ENCODE measurements at regions not wholly inside any gene's neighbourhood (a gene's known extent, or its start where the extent isn't known, plus 50 kb on each side); places are given as distances from the start of the nearest gene placed in this dataset.

DNA sequence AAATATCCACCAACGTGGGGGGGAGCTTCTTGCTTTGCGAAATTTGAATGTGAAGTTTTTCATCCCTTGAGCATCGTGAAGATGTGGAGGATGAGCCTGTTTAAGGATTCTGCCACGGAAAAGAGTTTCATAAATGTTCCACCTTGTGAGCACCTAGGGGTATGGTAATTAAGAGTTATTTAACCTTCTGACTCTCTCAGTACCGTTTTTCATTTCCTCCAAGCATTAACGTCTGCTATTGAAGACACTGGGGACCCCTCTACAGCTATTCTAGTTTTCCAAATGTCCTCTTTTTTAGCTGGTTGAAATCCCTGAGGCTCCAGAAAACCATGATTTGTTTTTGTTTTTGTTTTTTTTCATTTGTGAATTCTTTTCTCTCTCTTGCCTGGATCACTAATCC, 79.1 kb upstream of the GALNT2 start:
- TF ChIP-seq EGR1 (IDR thresholded peaks at IDR 0.05) (no peak), NFIC (IDR thresholded peaks at IDR 0.05) (no peak)

DNA sequence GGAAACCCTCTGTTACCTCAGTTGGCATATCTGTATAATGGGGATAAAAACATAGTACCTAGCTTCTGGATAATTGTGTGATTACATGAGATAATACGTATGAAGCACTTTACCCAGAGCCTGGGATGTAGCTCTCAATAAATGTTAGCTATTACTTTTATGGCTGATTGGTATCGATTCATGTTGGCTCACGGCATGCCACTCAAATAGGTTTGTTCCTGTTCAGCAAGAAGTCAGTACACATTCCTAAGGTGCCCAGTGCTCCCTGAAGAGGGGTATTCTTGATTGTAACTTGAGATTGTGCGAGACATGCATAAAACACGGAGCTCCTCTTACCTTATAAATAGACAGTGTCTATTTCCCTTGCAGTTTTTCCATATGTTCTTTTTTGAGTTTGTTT, 78.5 kb upstream of the GALNT2 start:
- TF ChIP-seq ZBTB7A (IDR thresholded peaks at IDR 0.05; ENCODE audit: low read depth) (no peak), EP300 (IDR thresholded peaks at IDR 0.05; ENCODE audit: borderline replicate concordance) (no peak), CREB1 (IDR thresholded peaks at IDR 0.05; ENCODE audit: low read depth) (no peak), CEBPB (IDR thresholded peaks at IDR 0.05) (no peak), NFIC (IDR thresholded peaks at IDR 0.05) (no peak), TCF12 (IDR thresholded peaks at IDR 0.05; ENCODE audit: low read depth) (no peak), TEAD4 (IDR thresholded peaks at IDR 0.05) (no peak), YY1 (IDR thresholded peaks at IDR 0.05; ENCODE audit: low read depth) (no peak)

DNA sequence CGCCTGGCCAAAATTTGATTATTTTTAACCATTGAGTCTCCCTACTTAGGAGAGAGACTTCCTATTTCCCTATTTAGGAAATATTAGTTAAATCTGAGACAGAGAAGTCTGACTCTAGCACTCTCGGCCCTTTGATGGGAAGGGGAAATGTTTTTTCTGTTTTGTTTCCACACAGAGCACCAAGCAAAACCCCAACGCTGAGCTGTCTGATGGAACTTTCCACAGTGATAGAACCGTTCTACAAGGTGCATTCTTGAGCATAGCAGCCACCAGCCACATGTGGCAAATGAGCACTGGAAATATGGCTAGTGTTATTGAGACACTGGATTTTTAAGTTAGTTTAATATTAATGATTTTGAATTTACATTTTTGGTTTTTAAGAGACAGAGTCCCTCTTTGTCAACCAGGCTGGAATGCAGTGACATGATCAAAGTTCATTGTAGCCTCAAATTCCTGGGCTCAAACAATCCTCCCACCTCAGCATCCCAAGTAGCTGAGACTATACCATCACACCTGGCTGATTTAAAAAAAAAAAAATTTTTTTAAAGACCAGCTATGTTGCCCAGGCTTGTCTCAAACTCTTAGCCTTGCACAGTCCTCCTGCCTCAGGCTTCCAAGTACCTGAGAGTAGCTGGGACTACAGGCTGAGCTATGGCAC, 77.3 kb upstream of the GALNT2 start:
- TF ChIP-seq ZBTB7A (IDR thresholded peaks at IDR 0.05; ENCODE audit: low read depth), result no peak

DNA sequence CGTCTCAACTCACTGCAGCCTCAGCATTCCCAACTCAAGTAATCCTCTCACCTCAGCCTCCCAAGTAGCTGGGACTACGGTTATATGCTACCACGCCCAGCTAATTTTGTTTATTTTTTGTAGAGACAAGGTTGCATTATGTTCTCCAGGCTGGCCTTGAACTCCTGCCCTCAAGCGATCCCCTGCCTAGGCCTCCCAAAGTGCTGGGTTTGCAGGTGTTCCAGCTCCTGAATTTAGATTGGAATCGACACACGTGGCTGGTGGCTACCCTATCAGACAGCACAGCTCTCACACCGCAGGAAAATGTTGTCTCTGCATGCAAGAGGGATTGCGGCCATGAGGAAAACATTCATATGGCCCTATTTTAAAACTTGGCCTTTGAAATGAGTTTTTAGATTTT, 76.7 kb upstream of the GALNT2 start:
- TF ChIP-seq ZBTB7A (IDR thresholded peaks at IDR 0.05; ENCODE audit: low read depth) (no peak), NFIC (IDR thresholded peaks at IDR 0.05) (no peak), FOXM1 (IDR thresholded peaks at IDR 0.05; ENCODE audit: borderline replicate concordance, low read depth) (no peak), CEBPB (IDR thresholded peaks at IDR 0.05) (no peak), TAF1 (IDR thresholded peaks at IDR 0.05; ENCODE audit: low read depth) (no peak), TCF12 (IDR thresholded peaks at IDR 0.05; ENCODE audit: low read depth) (no peak), EGR1 (IDR thresholded peaks at IDR 0.05) (no peak), RAD21 (IDR thresholded peaks at IDR 0.05; ENCODE audit: low read depth) (no peak)
- TF ChIP-seq, protein P1, sequence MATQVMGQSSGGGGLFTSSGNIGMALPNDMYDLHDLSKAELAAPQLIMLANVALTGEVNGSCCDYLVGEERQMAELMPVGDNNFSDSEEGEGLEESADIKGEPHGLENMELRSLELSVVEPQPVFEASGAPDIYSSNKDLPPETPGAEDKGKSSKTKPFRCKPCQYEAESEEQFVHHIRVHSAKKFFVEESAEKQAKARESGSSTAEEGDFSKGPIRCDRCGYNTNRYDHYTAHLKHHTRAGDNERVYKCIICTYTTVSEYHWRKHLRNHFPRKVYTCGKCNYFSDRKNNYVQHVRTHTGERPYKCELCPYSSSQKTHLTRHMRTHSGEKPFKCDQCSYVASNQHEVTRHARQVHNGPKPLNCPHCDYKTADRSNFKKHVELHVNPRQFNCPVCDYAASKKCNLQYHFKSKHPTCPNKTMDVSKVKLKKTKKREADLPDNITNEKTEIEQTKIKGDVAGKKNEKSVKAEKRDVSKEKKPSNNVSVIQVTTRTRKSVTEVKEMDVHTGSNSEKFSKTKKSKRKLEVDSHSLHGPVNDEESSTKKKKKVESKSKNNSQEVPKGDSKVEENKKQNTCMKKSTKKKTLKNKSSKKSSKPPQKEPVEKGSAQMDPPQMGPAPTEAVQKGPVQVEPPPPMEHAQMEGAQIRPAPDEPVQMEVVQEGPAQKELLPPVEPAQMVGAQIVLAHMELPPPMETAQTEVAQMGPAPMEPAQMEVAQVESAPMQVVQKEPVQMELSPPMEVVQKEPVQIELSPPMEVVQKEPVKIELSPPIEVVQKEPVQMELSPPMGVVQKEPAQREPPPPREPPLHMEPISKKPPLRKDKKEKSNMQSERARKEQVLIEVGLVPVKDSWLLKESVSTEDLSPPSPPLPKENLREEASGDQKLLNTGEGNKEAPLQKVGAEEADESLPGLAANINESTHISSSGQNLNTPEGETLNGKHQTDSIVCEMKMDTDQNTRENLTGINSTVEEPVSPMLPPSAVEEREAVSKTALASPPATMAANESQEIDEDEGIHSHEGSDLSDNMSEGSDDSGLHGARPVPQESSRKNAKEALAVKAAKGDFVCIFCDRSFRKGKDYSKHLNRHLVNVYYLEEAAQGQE (IDR thresholded peaks at IDR 0.05; ENCODE audit: low read depth), result no peak
- TF ChIP-seq, protein P2, sequence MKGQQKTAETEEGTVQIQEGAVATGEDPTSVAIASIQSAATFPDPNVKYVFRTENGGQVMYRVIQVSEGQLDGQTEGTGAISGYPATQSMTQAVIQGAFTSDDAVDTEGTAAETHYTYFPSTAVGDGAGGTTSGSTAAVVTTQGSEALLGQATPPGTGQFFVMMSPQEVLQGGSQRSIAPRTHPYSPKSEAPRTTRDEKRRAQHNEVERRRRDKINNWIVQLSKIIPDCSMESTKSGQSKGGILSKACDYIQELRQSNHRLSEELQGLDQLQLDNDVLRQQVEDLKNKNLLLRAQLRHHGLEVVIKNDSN (IDR thresholded peaks at IDR 0.05), result no peak

DNA sequence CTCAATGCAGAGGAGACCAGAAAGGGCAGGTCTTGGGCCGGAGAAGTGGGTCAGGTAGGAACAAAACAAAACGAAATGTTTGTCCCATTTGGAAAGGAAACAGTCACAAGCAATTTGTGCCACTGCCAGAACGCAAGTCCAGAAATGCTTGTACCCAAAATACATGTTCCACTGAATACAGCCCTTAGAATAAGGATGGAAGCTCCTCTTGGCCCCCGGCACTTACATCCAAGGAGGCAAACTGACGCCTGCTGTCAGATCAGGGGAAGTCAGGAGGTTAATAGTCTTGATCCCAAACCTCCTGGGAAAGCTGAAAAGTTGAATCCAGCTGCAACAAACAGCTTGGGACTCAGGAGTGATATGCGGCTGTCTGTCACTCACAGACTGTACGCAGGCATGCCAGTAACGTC, 75.9 kb upstream of the GALNT2 start:
- no peak for TF ChIP-seq EP300 (IDR thresholded peaks at IDR 0.05; ENCODE audit: borderline replicate concordance)
- TF ChIP-seq, protein P1 (IDR thresholded peaks at IDR 0.05; ENCODE audit: low read depth), result no peak
- no peak for TF ChIP-seq NFIC (IDR thresholded peaks at IDR 0.05)
- TF ChIP-seq ZBTB7A (IDR thresholded peaks at IDR 0.05; ENCODE audit: low read depth), result no peak
- TF ChIP-seq CREB1 (IDR thresholded peaks at IDR 0.05; ENCODE audit: low read depth), result no peak
- TF ChIP-seq CEBPB (IDR thresholded peaks at IDR 0.05), result no peak
- TF ChIP-seq RAD21 (IDR thresholded peaks at IDR 0.05; ENCODE audit: low read depth), result no peak
- TF ChIP-seq, protein P2 (IDR thresholded peaks at IDR 0.05), result no peak
- TF ChIP-seq TCF12 (IDR thresholded peaks at IDR 0.05; ENCODE audit: low read depth), result no peak
- TF ChIP-seq TAF1 (IDR thresholded peaks at IDR 0.05; ENCODE audit: low read depth), result no peak
- TF ChIP-seq FOXM1 (IDR thresholded peaks at IDR 0.05; ENCODE audit: borderline replicate concordance, low read depth), result no peak
- no peak for TF ChIP-seq EGR1 (IDR thresholded peaks at IDR 0.05)
- TF ChIP-seq TEAD4 (IDR thresholded peaks at IDR 0.05), result no peak
- TF ChIP-seq, protein P3, sequence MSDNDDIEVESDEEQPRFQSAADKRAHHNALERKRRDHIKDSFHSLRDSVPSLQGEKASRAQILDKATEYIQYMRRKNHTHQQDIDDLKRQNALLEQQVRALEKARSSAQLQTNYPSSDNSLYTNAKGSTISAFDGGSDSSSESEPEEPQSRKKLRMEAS (IDR thresholded peaks at IDR 0.05), result no peak
- TF ChIP-seq YY1 (IDR thresholded peaks at IDR 0.05; ENCODE audit: low read depth), result no peak

DNA sequence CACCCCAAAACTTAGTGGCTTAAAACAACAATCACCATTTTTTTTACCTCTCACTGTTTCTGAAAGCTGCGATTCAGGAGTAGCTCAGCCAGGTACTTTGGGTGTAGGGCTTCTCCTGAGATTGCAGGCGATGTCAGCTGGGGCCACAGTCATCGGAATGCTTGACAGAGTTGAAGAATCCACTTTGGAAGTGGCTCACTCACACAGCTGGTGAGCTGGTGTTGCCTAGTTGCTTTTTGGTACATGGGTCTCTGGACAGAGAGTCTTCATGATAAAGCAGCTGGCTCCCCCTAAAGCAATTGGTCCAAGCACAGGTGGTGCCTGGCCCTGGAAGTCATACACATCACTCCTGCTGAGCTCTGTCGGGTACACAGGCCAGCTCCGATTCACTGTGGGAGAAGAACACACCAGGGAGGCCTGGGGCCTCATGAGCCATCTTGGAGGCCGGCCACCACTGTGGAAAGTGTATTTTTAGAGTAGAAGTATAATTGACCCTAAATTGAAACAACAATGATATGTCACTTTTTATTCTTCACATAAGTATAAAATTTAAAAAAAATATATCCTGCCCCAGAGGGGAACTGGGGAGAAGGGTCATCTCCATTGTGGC, 75.2 kb upstream of the GALNT2 start:
- TF ChIP-seq, protein P3 (IDR thresholded peaks at IDR 0.05), result no peak
- TF ChIP-seq TAF1 (IDR thresholded peaks at IDR 0.05; ENCODE audit: low read depth) (no peak), EP300 (IDR thresholded peaks at IDR 0.05; ENCODE audit: borderline replicate concordance) (no peak), TCF12 (IDR thresholded peaks at IDR 0.05; ENCODE audit: low read depth) (no peak), FOXM1 (IDR thresholded peaks at IDR 0.05; ENCODE audit: borderline replicate concordance, low read depth) (no peak), RAD21 (IDR thresholded peaks at IDR 0.05; ENCODE audit: low read depth) (no peak), TEAD4 (IDR thresholded peaks at IDR 0.05) (no peak), CEBPB (IDR thresholded peaks at IDR 0.05) (no peak), EGR1 (IDR thresholded peaks at IDR 0.05) (no peak), NFIC (IDR thresholded peaks at IDR 0.05) (no peak), YY1 (IDR thresholded peaks at IDR 0.05; ENCODE audit: low read depth) (no peak), CREB1 (IDR thresholded peaks at IDR 0.05; ENCODE audit: low read depth) (no peak), ZBTB7A (IDR thresholded peaks at IDR 0.05; ENCODE audit: low read depth) (no peak)
- TF ChIP-seq, protein P1 (IDR thresholded peaks at IDR 0.05; ENCODE audit: low read depth), result no peak
- TF ChIP-seq, protein P2 (IDR thresholded peaks at IDR 0.05), result no peak
